HepG2 (cell line): ENCODE measurements at regions not wholly inside any gene's neighbourhood (a gene's known extent, or its start where the extent isn't known, plus 50 kb on each side); places are given as distances from the start of the nearest gene placed in this dataset.

Experiments
- ATAC-seq: fragments of 200-7000 bp; cut with Tn5 transposase; 3 replicates; pipeline ENCODE4 v1.9.1; 2020; ENCODE audit warnings: mild to moderate bottlenecking, moderate library complexity
- BruUV-seq: library from RNA; stranded (reverse); fragments of 400-500 nt; replicated peaks from 2 replicates; lab custom pipeline; 2021; lab: Mats Ljungman, UMichigan
- CTCF ChIA-PET: fragments of 300-600 bp; formaldehyde crosslinking; extraction: SDS; loops from one replicate; lab custom pipeline; 2021; ENCODE audit warnings: low total read pairs, inconsistent platforms, low intra/inter-chr PET ratio; lab: Yijun Ruan, JAX
- POLR2A ChIA-PET: fragments of 350-600 bp; sonication (Branson Sonifier 250); formaldehyde crosslinking; loops from one replicate; lab custom pipeline; 2020; ENCODE audit warnings: antibody characterized with exemption, inconsistent platforms; lab: Yijun Ruan, JAX
- DNase-seq: peaks from one replicate; pipeline ENCODE4 v3.0.0-alpha.2; 2015; ENCODE audit warnings: low spot score
- FAIRE-seq: peaks from 3 replicates; lab custom pipeline; 2011; peaks lifted over from hg19 to GRCh38; lab: Jason Lieb, UNC
- H2AFZ ChIP-seq: one replicate; pipeline ENCODE4 v1.6.1; 2011; ENCODE audit warnings: low read length, inconsistent platforms
- H3K27ac ChIP-seq: fragments of 300-600 bp; 3 replicates; pipeline ENCODE4 v1.8.0; 2011; ENCODE audit warnings: mixed run types, mild to moderate bottlenecking, mixed read lengths, low read length, inconsistent platforms; ENCODE audit not compliant: insufficient read depth; ENCODE audit errors: extremely low read length
- H3K27me3 ChIP-seq, 2 experiments: fragments of 200-600 bp in 1 of 2; 2 replicates in 1 of 2; 3 replicates in 1 of 2; pipeline versions ENCODE4 v1.6.0 to v1.8.0; 2011; ENCODE audit warnings: low read length in 2 of 2, mild to moderate bottlenecking in 2 of 2, moderate library complexity in 2 of 2, inconsistent platforms in 1 of 2; ENCODE audit not compliant: insufficient read depth in 2 of 2, control insufficient read depth in 1 of 2
- H3K36me3 ChIP-seq, 2 experiments: fragments of 200-600 bp in 1 of 2; replicated peaks in 1 of 2; 2 replicates in 1 of 2; 3 replicates in 1 of 2; pipeline versions ENCODE4 v1.5.1 to v1.8.0; 2011; ENCODE audit warnings: low read length in 2 of 2, inconsistent platforms in 1 of 2; ENCODE audit not compliant: insufficient read depth in 2 of 2, control insufficient read depth in 1 of 2
- H3K4me1 ChIP-seq: 2 replicates; pipeline ENCODE4 v1.5.1; 2012; ENCODE audit warnings: low read length, inconsistent platforms; ENCODE audit not compliant: insufficient read depth
- H3K4me2 ChIP-seq: 2 replicates; pipeline ENCODE4 v1.6.0; 2011; ENCODE audit warnings: low read depth, low read length, inconsistent platforms
- H3K4me3 ChIP-seq, 3 experiments: fragments of 200-600 bp in 1 of 3; sonication (generic), shearing (Covaris generic) in 1 of 3; replicated peaks in 1 of 3; 2 replicates each; pipeline ENCODE4 v1.5.1; 2011 to 2016; ENCODE audit warnings: low read length in 3 of 3, inconsistent platforms in 2 of 3, low read depth in 2 of 3, mild to moderate bottlenecking in 2 of 3, control low read depth in 1 of 3, mixed read lengths in 1 of 3; ENCODE audit not compliant: insufficient read depth in 1 of 3
- H3K79me2 ChIP-seq: one replicate; pipeline ENCODE4 v1.6.1; 2011; ENCODE audit warnings: low read length, inconsistent platforms; ENCODE audit not compliant: insufficient read depth
- H3K9ac ChIP-seq: 2 replicates; pipeline ENCODE4 v1.6.0; 2011; ENCODE audit warnings: mild to moderate bottlenecking, low read depth, low read length, inconsistent platforms; ENCODE audit not compliant: insufficient read depth
- H3K9me3 ChIP-seq: 2 replicates; pipeline ENCODE4 v1.5.1; 2012; ENCODE audit warnings: mild to moderate bottlenecking, low read length
- H4K20me1 ChIP-seq: 2 replicates; pipeline ENCODE4 v1.6.0; 2011; ENCODE audit warnings: inconsistent platforms, mild to moderate bottlenecking, low read length, moderate library complexity; ENCODE audit not compliant: insufficient read depth
- DPF2 ChIP-seq: sonication (generic); formaldehyde crosslinking; IDR thresholded peaks from 2 replicates; pipeline ENCODE4 v1.4.0; 2020; ENCODE audit warnings: mild to moderate bottlenecking, low read depth, missing genetic modification reagents, borderline replicate concordance
- EHMT2 ChIP-seq: fragments of 200-600 bp; sonication (generic); IDR thresholded peaks from 2 replicates; pipeline ENCODE4 v1.7.0; 2017; ENCODE audit warnings: antibody characterized with exemption, low read depth, low read length, borderline replicate concordance
- SIX1 ChIP-seq: sonication (generic); formaldehyde crosslinking; IDR thresholded peaks from 2 replicates; pipeline ENCODE4 v1.4.0; 2020; ENCODE audit warnings: missing genetic modification reagents, borderline replicate concordance
- XBP1 ChIP-seq: sonication (generic); formaldehyde crosslinking; IDR thresholded peaks from 2 replicates; pipeline ENCODE4 v1.5.0; 2020; ENCODE audit warnings: missing genetic modification reagents
- ZBTB7A ChIP-seq: sonication (generic); formaldehyde crosslinking; IDR thresholded peaks from 2 replicates; pipeline ENCODE4 v1.8.0; 2022; ENCODE audit warnings: mild to moderate bottlenecking, missing genetic modification reagents
- ZBTB7B ChIP-seq: sonication (generic); formaldehyde crosslinking; IDR thresholded peaks from 2 replicates; pipeline ENCODE4 v1.4.0; 2020; ENCODE audit warnings: missing genetic modification reagents
- ZNF205 ChIP-seq: IDR thresholded peaks from 2 replicates; pipeline ENCODE4 v1.6.1; 2018; ENCODE audit warnings: missing biosample characterization, missing genetic modification reagents
- ZNF34 ChIP-seq: sonication (generic); formaldehyde crosslinking; IDR thresholded peaks from 2 replicates; pipeline ENCODE4 v1.4.0; 2020; ENCODE audit warnings: mild to moderate bottlenecking, missing genetic modification reagents, borderline replicate concordance
- ZNF432 ChIP-seq: sonication (generic); formaldehyde crosslinking; IDR thresholded peaks from 2 replicates; pipeline ENCODE4 v1.5.0; 2020; ENCODE audit warnings: missing genetic modification reagents, mild to moderate bottlenecking, borderline replicate concordance
- ZNF530 ChIP-seq: sonication (generic); formaldehyde crosslinking; IDR thresholded peaks from 2 replicates; pipeline ENCODE4 v1.5.0; 2020; ENCODE audit warnings: low read depth, mild to moderate bottlenecking, missing genetic modification reagents
- ZNF543 ChIP-seq: sonication (generic); formaldehyde crosslinking; IDR thresholded peaks from 2 replicates; pipeline ENCODE4 v1.4.0; 2020; ENCODE audit warnings: mild to moderate bottlenecking, missing genetic modification reagents
- WGBS: methylation state at CpG from one replicate; pipeline ENCODE4 v1.1.6; 2017; ENCODE audit warnings: low lambda C conversion rate; 5-methylcytosine and 5-hydroxymethylcytosine counted together
- in situ Hi-C: cut with HindIII; loops from 2 replicates; pipeline ENCODE4 v1.10.0; 2017; ENCODE audit warnings: low pct_unique_long_range_greater_than_20kb; ENCODE audit not compliant: extremely low pct_ligation_motif_present
- intact Hi-C: fragments of 100-400 bp; cut with micrococcal nuclease; formaldehyde crosslinking; loops from one replicate; pipeline ENCODE4 v1.10.0; 2022; ENCODE audit not compliant: unreplicated experiment
- TF ChIP-seq, protein P1 (sequence below): sonication (generic); formaldehyde crosslinking; IDR thresholded peaks from 2 replicates; pipeline ENCODE4 v1.4.0; 2020; ENCODE audit warnings: missing genetic modification reagents, borderline replicate concordance

DNA sequence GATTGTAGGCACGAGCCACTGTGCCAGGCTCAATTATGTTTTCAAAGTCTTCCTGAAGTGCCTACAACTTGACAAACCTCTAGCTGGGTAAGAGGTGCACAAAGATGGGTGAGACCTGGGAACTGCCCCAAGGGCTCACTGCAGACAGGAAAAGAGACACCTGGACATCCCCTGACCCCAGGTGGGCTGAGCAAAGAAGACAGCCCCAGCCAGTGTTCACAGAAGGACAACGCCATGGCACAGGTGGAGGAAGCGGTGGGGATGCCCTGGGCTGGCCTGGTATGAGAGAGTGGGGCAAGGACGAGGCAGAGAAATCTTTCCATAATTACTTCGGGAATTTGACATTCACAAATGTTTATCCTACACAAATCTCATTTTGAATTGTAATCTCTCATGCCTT lies 278.9 kb downstream of the SMOC2 start:
- no peak overlapping the region for H3K27ac ChIP-seq
- no peak for ATAC-seq
- no peak overlapping the region for H3K9ac ChIP-seq
- no peak overlapping the region for H2AFZ ChIP-seq
- TF ChIP-seq ZNF432 (CRISPR knock-in tag): no peak
- TF ChIP-seq DPF2 (CRISPR knock-in tag): no peak
- TF ChIP-seq EHMT2: no peak
- TF ChIP-seq, all 625 proteins: peak for 0
- Histone ChIP-seq H3K4me1 (no peaks in the 10 kb centered on the region), H4K20me1 (no peaks in the 10 kb centered on the region), H3K4me2 (no peak overlapping the region), H3K9me3 (peaks cover 8% of the 10 kb centered on the region; the same call in 1 of the 2 replicates), H3K79me2 (no peaks in the 10 kb centered on the region), H3K27me3 (peaks cover 3 to 38% of the 10 kb centered on the region in 2 experiments; a peak in 4 of 5 replicates), H3K4me3 (no peak overlapping the region), H3K36me3 (no peaks in the 10 kb centered on the region)
- CTCF ChIA-PET: no interaction called here
- 10% methylated on average over 5 of the region's 5 CpGs for WGBS
- DNase-seq (no peak), FAIRE-seq (no peak)
- in situ Hi-C loops (no loop called here), intact Hi-C loops (no loop called here)
- POLR2A ChIA-PET: no interaction called here
- BruUV-seq: no TSS peak

GRCh38 chr6:168718821-168719475 lies 278.0 kb downstream of the SMOC2 start:
- no peaks in the 10 kb centered on the region for H4K20me1 ChIP-seq
- H3K27ac ChIP-seq: no peak overlapping the region
- peaks cover 3 to 35% of the 10 kb centered on the region in 2 experiments; a peak in 4 of 5 replicates for H3K27me3 ChIP-seq
- H2AFZ ChIP-seq: no peak overlapping the region
- CTCF ChIA-PET: no interaction called here
- no peaks in the 10 kb centered on the region for H3K4me1 ChIP-seq
- no TSS peak for BruUV-seq
- POLR2A ChIA-PET: no interaction called here
- H3K79me2 ChIP-seq: no peaks in the 10 kb centered on the region
- H3K4me3 ChIP-seq: no peak overlapping the region
- no peaks in the 10 kb centered on the region for H3K36me3 ChIP-seq
- WGBS: 27% methylated on average over 12 of the region's 14 CpGs
- no peak for DNase-seq
- no peak for FAIRE-seq
- in situ Hi-C loops: no loop called here
- peaks cover 5% of the 10 kb centered on the region; the same call in 1 of the 2 replicates for H3K9me3 ChIP-seq
- ATAC-seq: no peak
- H3K4me2 ChIP-seq: no peak overlapping the region
- intact Hi-C loops: no loop called here
- TF ChIP-seq ZNF34: no peak
- no peak for TF ChIP-seq SIX1 (CRISPR knock-in tag)
- TF ChIP-seq XBP1 (CRISPR knock-in tag): no peak
- TF ChIP-seq, protein P1, sequence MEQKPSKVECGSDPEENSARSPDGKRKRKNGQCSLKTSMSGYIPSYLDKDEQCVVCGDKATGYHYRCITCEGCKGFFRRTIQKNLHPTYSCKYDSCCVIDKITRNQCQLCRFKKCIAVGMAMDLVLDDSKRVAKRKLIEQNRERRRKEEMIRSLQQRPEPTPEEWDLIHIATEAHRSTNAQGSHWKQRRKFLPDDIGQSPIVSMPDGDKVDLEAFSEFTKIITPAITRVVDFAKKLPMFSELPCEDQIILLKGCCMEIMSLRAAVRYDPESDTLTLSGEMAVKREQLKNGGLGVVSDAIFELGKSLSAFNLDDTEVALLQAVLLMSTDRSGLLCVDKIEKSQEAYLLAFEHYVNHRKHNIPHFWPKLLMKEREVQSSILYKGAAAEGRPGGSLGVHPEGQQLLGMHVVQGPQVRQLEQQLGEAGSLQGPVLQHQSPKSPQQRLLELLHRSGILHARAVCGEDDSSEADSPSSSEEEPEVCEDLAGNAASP: no peak
- TF ChIP-seq ZNF543 (CRISPR knock-in tag): no peak
- TF ChIP-seq ZBTB7B: no peak
- TF ChIP-seq ZNF530 (CRISPR knock-in tag): no peak
- TF ChIP-seq ZBTB7A (CRISPR knock-in tag): no peak
- TF ChIP-seq ZNF205 (CRISPR knock-in tag): no peak
- no peak overlapping the region for H3K9ac ChIP-seq
